HG02642 (cell line): ENCODE measurements at regions not wholly inside any gene's neighbourhood (a gene's known extent, or its start where the extent isn't known, plus 50 kb on each side); places are given as distances from the start of the nearest gene placed in this dataset.
"Not testable (repeated sequence)": the region's sequence is repeated elsewhere in the genome, so short reads cannot be mapped to it uniquely, and the experiment has no call there.

Source experiments
- ATAC-seq: cut with Tn5 transposase; IDR thresholded peaks from one replicate; pipeline ENCODE4 v1.9.1; 2021; ENCODE audit warnings: mild to moderate bottlenecking; ENCODE audit not compliant: unreplicated experiment, poor library complexity

GRCh38 chr3:80785875-80786274, 975.6 kb downstream of the GBE1 start:
- ATAC-seq, result no peak

DNA sequence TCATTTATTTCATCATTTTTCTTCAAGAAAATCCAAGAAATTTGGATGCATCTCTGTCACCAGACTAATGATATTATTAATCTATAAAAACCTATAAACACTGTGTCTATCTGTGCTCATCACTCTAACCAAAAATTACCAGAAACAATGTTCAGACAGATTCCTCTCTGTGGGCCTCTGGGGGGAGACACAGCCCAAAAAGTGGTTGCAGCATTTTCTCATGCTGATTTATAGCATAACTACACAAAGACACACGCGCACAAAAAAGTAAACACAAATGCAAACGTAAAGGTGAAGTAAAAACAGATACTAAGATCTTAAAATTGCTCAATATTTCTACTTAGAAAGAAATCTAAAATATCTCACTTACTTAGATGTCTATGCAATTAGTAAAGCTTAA, 976.0 kb downstream of the GBE1 start:
- ATAC-seq, result no peak

GRCh38 chr3:80771085-80771484, 990.4 kb downstream of the GBE1 start:
- ATAC-seq, result no peak

GRCh38 chr3:80770106-80771074, 991.1 kb downstream of the GBE1 start:
- ATAC-seq, result no peak

DNA sequence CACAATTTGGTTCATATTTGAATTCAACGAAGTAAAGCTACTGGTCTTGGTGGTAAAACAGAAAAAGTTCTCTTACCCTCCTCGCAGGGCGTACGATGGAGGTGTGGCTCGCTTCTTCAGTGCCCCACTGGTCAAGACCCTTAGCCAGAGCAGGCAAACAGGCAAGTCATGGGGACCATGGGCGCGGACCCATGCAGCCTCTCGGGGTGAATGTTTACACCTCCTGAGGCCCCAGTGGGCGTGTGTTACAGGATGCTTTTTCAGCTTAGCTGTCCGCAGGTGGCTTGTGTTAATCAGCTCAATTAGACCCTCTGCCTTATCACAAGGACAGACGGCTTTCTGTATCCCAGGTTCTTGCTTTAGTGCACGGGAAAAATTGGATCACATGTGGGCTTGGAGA, 991.8 kb downstream of the GBE1 start:
- ATAC-seq, result no peak

GRCh38 chr3:80767604-80768003, 993.8 kb downstream of the GBE1 start:
- ATAC-seq, result no peak

- ATAC-seq, result no peak
Observed at GRCh38 chr3:80754969-80755368, 987.2 kb upstream of the ROBO1 start.

GRCh38 chr3:80753021-80753420, 985.2 kb upstream of the ROBO1 start:
- no peak for ATAC-seq

GRCh38 chr3:80750637-80751036, 982.8 kb upstream of the ROBO1 start:
- no peak for ATAC-seq

DNA sequence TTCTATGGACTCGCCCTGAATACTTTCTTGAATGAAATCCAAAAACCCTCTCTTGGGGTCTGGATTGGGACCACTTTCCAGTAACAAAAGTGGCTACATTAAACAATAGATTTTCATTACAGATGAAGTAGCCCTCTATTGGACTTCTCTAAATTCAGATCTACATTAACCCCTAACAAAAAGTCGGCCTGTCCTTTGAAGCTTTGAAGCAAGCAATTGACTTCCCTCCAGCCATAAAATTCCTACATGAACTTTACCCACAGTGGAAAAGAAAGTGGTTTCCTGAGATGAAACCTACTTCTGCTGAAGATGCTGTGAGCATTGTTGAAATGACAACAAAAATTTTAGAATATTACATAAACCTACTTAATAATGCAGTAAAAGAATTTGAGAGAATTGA, 967.1 kb upstream of the ROBO1 start:
- no peak for ATAC-seq

DNA sequence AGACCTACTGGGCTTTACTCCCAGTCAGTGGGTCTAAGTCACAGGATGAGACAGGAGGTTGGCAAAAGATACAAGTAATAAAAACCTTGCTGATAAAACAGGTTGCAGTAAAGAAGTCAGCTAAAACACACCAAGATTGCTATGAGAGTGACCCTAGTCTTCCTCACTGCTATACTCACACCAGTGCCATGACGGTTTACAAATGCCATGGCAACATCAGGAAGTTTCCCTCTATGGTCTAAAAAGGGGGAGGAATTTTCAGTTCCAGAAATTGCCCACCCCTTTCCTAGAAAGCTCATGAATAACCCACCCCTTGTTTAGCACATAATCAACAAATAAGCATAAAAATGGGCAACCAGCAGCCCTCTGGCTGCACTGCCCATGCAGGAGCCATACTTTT, 966.7 kb upstream of the ROBO1 start:
- ATAC-seq, result no peak

DNA sequence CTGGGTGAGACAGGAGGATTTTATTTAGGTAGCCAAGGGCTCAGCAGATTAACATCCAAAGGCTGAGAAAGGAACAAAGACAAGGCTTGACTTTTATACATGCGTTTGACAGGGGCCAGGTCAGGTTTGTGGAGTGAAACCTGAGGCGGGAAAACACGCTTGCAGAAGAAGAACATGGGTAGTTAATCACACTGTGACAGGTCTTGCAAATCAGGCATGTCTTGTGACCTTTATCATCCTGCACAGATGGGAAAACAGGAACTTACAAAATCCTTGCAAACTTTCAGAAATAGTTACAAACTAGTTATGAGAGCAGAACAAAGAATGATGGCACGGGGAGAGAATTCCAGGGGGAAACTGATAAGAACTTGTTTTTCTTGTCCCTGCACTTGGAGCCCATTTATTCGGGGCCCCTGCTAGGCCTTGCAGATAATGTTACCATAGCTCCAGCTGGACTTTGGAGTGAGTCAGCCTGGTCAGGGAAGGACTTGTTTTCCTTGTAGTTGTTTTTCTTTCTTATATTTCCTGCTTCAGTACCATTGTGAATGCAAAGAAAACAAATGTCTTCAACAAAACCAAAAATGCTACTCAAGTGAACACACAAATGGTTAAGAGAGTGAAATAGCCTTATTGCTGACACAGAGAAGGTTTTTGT, 965.9 kb upstream of the ROBO1 start:
- no peak for ATAC-seq

- ATAC-seq, result not testable (repeated sequence)
Observed at GRCh38 chr3:80727561-80727960, 959.8 kb upstream of the ROBO1 start.

- ATAC-seq, result not testable (repeated sequence)
Observed at GRCh38 chr3:80709597-80710322, 942.0 kb upstream of the ROBO1 start.

- ATAC-seq, result no peak
Observed at GRCh38 chr3:80705290-80705689, 937.5 kb upstream of the ROBO1 start.

DNA sequence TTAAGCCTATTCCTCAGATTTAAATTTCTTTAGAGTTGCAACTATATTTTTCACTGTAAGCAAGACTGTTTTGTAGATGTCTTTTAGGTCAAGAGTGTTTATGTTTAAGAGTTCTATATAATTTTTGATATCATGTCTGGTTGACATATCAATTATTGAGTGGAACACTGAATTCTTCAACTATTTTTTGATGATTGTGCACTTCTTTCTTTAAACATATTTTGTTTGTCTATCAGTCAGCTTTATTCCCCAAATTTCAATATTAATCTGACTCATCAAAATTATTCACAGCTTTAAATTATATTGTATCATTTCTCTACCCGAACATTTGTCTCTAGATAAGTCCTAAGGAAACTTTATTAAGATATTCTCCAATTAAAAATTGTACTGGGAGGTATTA, 933.6 kb upstream of the ROBO1 start:
- no peak for ATAC-seq

DNA sequence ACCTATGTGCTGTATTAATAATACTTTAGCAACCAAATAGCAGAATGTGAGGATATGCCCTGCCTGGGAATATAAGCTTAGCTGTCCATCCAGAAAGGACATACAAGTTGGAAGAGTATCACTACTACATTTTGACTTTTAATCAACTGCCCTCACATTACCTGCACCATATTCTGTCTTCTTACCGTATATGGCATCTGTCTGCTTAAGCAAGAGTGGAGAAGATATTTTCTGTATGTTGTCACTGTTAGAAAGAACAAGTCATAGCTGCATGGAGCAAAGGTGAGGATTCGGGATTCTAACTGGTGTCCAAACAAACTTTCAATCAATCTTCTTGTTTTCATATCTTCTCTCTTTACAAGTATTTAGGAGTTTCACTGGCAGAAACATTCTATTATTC, 929.5 kb upstream of the ROBO1 start:
- no peak for ATAC-seq

DNA sequence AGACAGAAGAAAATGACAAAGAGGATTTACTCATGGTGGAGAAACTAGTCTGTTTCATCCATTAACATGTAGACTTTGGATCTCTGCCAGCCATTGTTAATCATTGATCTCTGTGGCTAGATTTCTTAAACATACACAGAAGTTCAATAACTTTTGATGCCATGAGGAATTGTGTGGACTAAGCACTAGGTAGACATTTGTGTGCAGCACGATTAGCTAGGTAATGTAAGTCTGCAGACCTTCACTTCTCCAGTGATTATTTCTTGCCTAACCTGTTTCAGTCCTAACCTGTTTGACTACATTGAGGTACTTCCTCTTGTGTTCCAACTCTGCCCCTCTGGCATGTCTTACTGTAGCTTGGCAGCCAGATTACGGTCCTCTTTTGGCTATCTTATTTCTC, 928.5 kb upstream of the ROBO1 start:
- ATAC-seq, result no peak

- ATAC-seq, result no peak
Observed at GRCh38 chr3:80688814-80689213, 921.0 kb upstream of the ROBO1 start.

DNA sequence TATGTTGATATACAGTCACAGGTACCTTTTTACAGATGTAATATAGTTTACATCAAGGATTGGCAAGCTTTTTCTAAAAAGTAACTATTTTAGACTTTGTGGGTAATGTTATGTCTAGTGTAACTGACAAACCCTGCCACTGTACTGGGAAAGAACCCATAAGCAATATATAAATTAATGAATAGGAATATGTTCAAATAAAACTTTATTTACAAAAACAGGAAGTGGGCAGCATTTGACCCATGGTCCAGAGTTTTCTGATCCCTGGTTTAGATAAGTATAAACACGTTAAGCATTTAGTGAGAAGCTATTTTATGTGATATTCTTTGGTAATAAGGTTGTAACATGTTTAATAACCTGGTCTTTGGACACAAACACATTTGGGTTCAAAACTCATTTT, 915.2 kb upstream of the ROBO1 start:
- no peak for ATAC-seq

DNA sequence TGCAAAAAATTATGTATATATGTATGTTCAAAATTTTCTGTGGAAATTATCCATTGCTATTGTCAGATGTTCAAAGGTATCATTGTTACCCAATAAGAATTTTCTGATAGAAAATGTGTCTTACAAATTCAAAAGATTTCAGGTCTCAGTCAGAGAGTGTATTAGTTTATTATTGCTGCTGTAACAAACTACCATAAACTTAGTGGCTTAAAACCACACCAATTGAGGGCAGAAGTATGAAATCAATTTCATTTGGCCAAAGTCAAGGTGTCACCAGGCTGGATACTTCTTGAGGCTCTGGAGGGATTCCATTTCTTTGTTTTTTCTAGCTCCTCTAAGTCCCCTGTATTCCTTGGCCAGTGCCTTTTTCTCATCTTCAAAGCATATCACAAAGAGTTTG, 914.4 kb upstream of the ROBO1 start:
- ATAC-seq, result no peak
